Caco-2 (cell line): ENCODE measurements at regions not wholly inside any gene's neighbourhood (a gene's known extent, or its start where the extent isn't known, plus 50 kb on each side); places are given as distances from the start of the nearest gene placed in this dataset.
"Not testable (repeated sequence)": the region's sequence is repeated elsewhere in the genome, so short reads cannot be mapped to it uniquely, and the experiment has no call there.

Experiments
- BruUV-seq: library from RNA; stranded (reverse); fragments of 400-500 nt; replicated peaks from 2 replicates; lab custom pipeline; 2021; lab: Mats Ljungman, UMichigan
- CTCF ChIA-PET: fragments of 300-600 bp; sonication (Branson Sonifier 250); formaldehyde crosslinking; loops from one replicate; lab custom pipeline; 2022; ENCODE audit warnings: antibody characterized with exemption; lab: Charles Lee
- POLR2A ChIA-PET: fragments of 300-600 bp; sonication (Branson Sonifier 250); formaldehyde crosslinking; loops from one replicate; lab custom pipeline; 2022; ENCODE audit warnings: antibody characterized with exemption; lab: Charles Lee
- DNase-seq, 2 experiments: peaks; one replicate each; pipeline versions ENCODE4 v3.0.0 to v3.0.0-alpha.2; 2020 to 2022
- H3K27me3 ChIP-seq: replicated peaks from 2 replicates; pipeline ENCODE4 v1.6.0; 2011; ENCODE audit warnings: low read length; ENCODE audit not compliant: control insufficient read depth, insufficient read depth
- H3K36me3 ChIP-seq: 2 replicates; pipeline ENCODE4 v1.5.1; 2011; ENCODE audit warnings: low read length; ENCODE audit not compliant: control insufficient read depth, insufficient read depth
- H3K4me1 ChIP-seq: fragments of 250-450 bp; sonication (Bioruptor Pico); 2 replicates; pipeline ENCODE4 v1.5.1; 2020; ENCODE audit warnings: mild to moderate bottlenecking
- H3K4me3 ChIP-seq: 2 replicates; pipeline ENCODE4 v1.5.1; 2011; ENCODE audit warnings: low read depth, mild to moderate bottlenecking, control low read depth, low read length
- H3K9me3 ChIP-seq: fragments of 250-450 bp; sonication (Bioruptor Pico); 2 replicates; pipeline ENCODE4 v1.5.1; 2020; ENCODE audit warnings: mild to moderate bottlenecking, moderate library complexity
- H3K27ac Mint-ChIP-seq: one replicate; pipeline ENCODE4 v1.8.0; 2022; ENCODE audit warnings: mixed read lengths; ENCODE audit not compliant: unreplicated experiment
- H3K27me3 Mint-ChIP-seq: one replicate; pipeline ENCODE4 v1.8.0; 2022; ENCODE audit warnings: mixed read lengths; ENCODE audit not compliant: insufficient read depth, unreplicated experiment
- H3K36me3 Mint-ChIP-seq: one replicate; pipeline ENCODE4 v1.8.0; 2022; ENCODE audit warnings: mild to moderate bottlenecking, mixed read lengths; ENCODE audit not compliant: insufficient read depth, unreplicated experiment
- H3K4me1 Mint-ChIP-seq: one replicate; pipeline ENCODE4 v1.8.0; 2022; ENCODE audit warnings: low read depth, mixed read lengths; ENCODE audit not compliant: unreplicated experiment
- H3K4me3 Mint-ChIP-seq: one replicate; pipeline ENCODE4 v1.8.0; 2022; ENCODE audit warnings: mild to moderate bottlenecking, moderate library complexity, mixed read lengths; ENCODE audit not compliant: unreplicated experiment
- H3K9me3 Mint-ChIP-seq: one replicate; pipeline ENCODE4 v1.8.0; 2022; ENCODE audit warnings: mixed read lengths; ENCODE audit not compliant: unreplicated experiment
- CTCF ChIP-seq, 2 experiments: fragments of 200-600 bp in 1 of 2; IDR thresholded peaks; 1 replicate in 1 of 2; 2 replicates in 1 of 2; pipeline versions ENCODE4 v1.5.1 to v1.8.0; 2011 to 2022; ENCODE audit warnings: antibody characterized with exemption in 1 of 2, control low read depth in 1 of 2, inconsistent platforms in 1 of 2, low read depth in 1 of 2, low read length in 1 of 2, mild to moderate bottlenecking in 1 of 2, moderate library complexity in 1 of 2; ENCODE audit not compliant: insufficient read depth in 1 of 2, severe bottlenecking in 1 of 2, unreplicated experiment in 1 of 2
- intact Hi-C: fragments of 100-400 bp; cut with micrococcal nuclease; formaldehyde crosslinking; loops from one replicate; pipeline ENCODE4 v1.10.0; 2022; ENCODE audit not compliant: unreplicated experiment

GRCh38 chr4:75195111-75195510 is 262.2 kb downstream of the PARM1 start:
- peak in 1 of 2 experiments; percentile 5 for DNase-seq
- BruUV-seq, result no TSS peak
- no peaks in the 10 kb centered on the region for H3K4me1 ChIP-seq
- TF ChIP-seq CTCF (IDR thresholded peaks at IDR 0.05; ENCODE audit: insufficient read depth in 1 of 2, low read depth in 1 of 2, low read length in 1 of 2, severe bottlenecking in 1 of 2, unreplicated experiment in 1 of 2), result no peak
- POLR2A ChIA-PET, result no interaction called here
- Mint-ChIP-seq H3K36me3 (no peaks in the 10 kb centered on the region), H3K27ac (no peak overlapping the region), H3K4me1 (no peaks in the 10 kb centered on the region), H3K9me3 (no peaks in the 10 kb centered on the region), H3K4me3 (no peak overlapping the region), H3K27me3 (no peaks in the 10 kb centered on the region)
- no peaks in the 10 kb centered on the region for H3K36me3 ChIP-seq
- H3K9me3 ChIP-seq, result no peaks in the 10 kb centered on the region
- intact Hi-C loops, result no loop called here
- no peak overlapping the region for H3K4me3 ChIP-seq
- H3K27me3 ChIP-seq, result no peaks in the 10 kb centered on the region
- CTCF ChIA-PET, result no interaction called here

- H3K9me3 ChIP-seq, result no peaks in the 10 kb centered on the region
- intact Hi-C loops, result no loop called here
- no peaks in the 10 kb centered on the region for H3K9me3 Mint-ChIP-seq
- H3K4me1 Mint-ChIP-seq, result no peaks in the 10 kb centered on the region
- no peaks in the 10 kb centered on the region for H3K4me1 ChIP-seq
- TF ChIP-seq CTCF (IDR thresholded peaks at IDR 0.05; ENCODE audit: insufficient read depth in 1 of 2, low read depth in 1 of 2, low read length in 1 of 2, severe bottlenecking in 1 of 2, unreplicated experiment in 1 of 2), result no peak
- no peak overlapping the region for H3K27ac Mint-ChIP-seq
- no peak overlapping the region for H3K4me3 Mint-ChIP-seq
- peaks cover under 1% of the 10 kb centered on the region for H3K27me3 Mint-ChIP-seq
- H3K36me3 Mint-ChIP-seq, result no peaks in the 10 kb centered on the region
- no peaks in the 10 kb centered on the region for H3K36me3 ChIP-seq
- CTCF ChIA-PET, result no interaction called here
- POLR2A ChIA-PET, result no interaction called here
- no peak overlapping the region for H3K4me3 ChIP-seq
- H3K27me3 ChIP-seq, result no peaks in the 10 kb centered on the region
- no peak for DNase-seq
- BruUV-seq, result no TSS peak
These were observed 261.3 kb downstream of the PARM1 start for GRCh38 chr4:75194180-75194579.

GRCh38 chr4:75192182-75192581 is 259.3 kb downstream of the PARM1 start:
- H3K27ac Mint-ChIP-seq, intact Hi-C loops, H3K9me3 ChIP-seq, H3K4me3 ChIP-seq, H3K36me3 Mint-ChIP-seq, DNase-seq, BruUV-seq, POLR2A ChIA-PET, H3K36me3 ChIP-seq, H3K4me3 Mint-ChIP-seq, H3K27me3 ChIP-seq, H3K9me3 Mint-ChIP-seq, CTCF ChIA-PET, H3K4me1 Mint-ChIP-seq, H3K4me1 ChIP-seq, H3K27me3 Mint-ChIP-seq: not testable (repeated sequence)
